Caco-2 (cell line): ENCODE measurements at regions not wholly inside any gene's neighbourhood (a gene's known extent, or its start where the extent isn't known, plus 50 kb on each side); places are given as distances from the start of the nearest gene placed in this dataset.

Experiments
- BruUV-seq: library from RNA; stranded (reverse); fragments of 400-500 nt; replicated peaks from 2 replicates; lab custom pipeline; 2021; lab: Mats Ljungman, UMichigan
- CTCF ChIA-PET: fragments of 300-600 bp; sonication (Branson Sonifier 250); formaldehyde crosslinking; loops from one replicate; lab custom pipeline; 2022; ENCODE audit warnings: antibody characterized with exemption; lab: Charles Lee
- POLR2A ChIA-PET: fragments of 300-600 bp; sonication (Branson Sonifier 250); formaldehyde crosslinking; loops from one replicate; lab custom pipeline; 2022; ENCODE audit warnings: antibody characterized with exemption; lab: Charles Lee
- DNase-seq, 2 experiments: peaks; one replicate each; pipeline versions ENCODE4 v3.0.0 to v3.0.0-alpha.2; 2020 to 2022
- H3K27me3 ChIP-seq: replicated peaks from 2 replicates; pipeline ENCODE4 v1.6.0; 2011; ENCODE audit warnings: low read length; ENCODE audit not compliant: control insufficient read depth, insufficient read depth
- H3K36me3 ChIP-seq: 2 replicates; pipeline ENCODE4 v1.5.1; 2011; ENCODE audit warnings: low read length; ENCODE audit not compliant: control insufficient read depth, insufficient read depth
- H3K4me1 ChIP-seq: fragments of 250-450 bp; sonication (Bioruptor Pico); 2 replicates; pipeline ENCODE4 v1.5.1; 2020; ENCODE audit warnings: mild to moderate bottlenecking
- H3K4me3 ChIP-seq: 2 replicates; pipeline ENCODE4 v1.5.1; 2011; ENCODE audit warnings: low read depth, mild to moderate bottlenecking, control low read depth, low read length
- H3K9me3 ChIP-seq: fragments of 250-450 bp; sonication (Bioruptor Pico); 2 replicates; pipeline ENCODE4 v1.5.1; 2020; ENCODE audit warnings: mild to moderate bottlenecking, moderate library complexity
- H3K27ac Mint-ChIP-seq: one replicate; pipeline ENCODE4 v1.8.0; 2022; ENCODE audit warnings: mixed read lengths; ENCODE audit not compliant: unreplicated experiment
- H3K27me3 Mint-ChIP-seq: one replicate; pipeline ENCODE4 v1.8.0; 2022; ENCODE audit warnings: mixed read lengths; ENCODE audit not compliant: insufficient read depth, unreplicated experiment
- H3K36me3 Mint-ChIP-seq: one replicate; pipeline ENCODE4 v1.8.0; 2022; ENCODE audit warnings: mild to moderate bottlenecking, mixed read lengths; ENCODE audit not compliant: insufficient read depth, unreplicated experiment
- H3K4me1 Mint-ChIP-seq: one replicate; pipeline ENCODE4 v1.8.0; 2022; ENCODE audit warnings: low read depth, mixed read lengths; ENCODE audit not compliant: unreplicated experiment
- H3K4me3 Mint-ChIP-seq: one replicate; pipeline ENCODE4 v1.8.0; 2022; ENCODE audit warnings: mild to moderate bottlenecking, moderate library complexity, mixed read lengths; ENCODE audit not compliant: unreplicated experiment
- H3K9me3 Mint-ChIP-seq: one replicate; pipeline ENCODE4 v1.8.0; 2022; ENCODE audit warnings: mixed read lengths; ENCODE audit not compliant: unreplicated experiment
- CTCF ChIP-seq, 2 experiments: fragments of 200-600 bp in 1 of 2; IDR thresholded peaks; 1 replicate in 1 of 2; 2 replicates in 1 of 2; pipeline versions ENCODE4 v1.5.1 to v1.8.0; 2011 to 2022; ENCODE audit warnings: antibody characterized with exemption in 1 of 2, control low read depth in 1 of 2, inconsistent platforms in 1 of 2, low read depth in 1 of 2, low read length in 1 of 2, mild to moderate bottlenecking in 1 of 2, moderate library complexity in 1 of 2; ENCODE audit not compliant: insufficient read depth in 1 of 2, severe bottlenecking in 1 of 2, unreplicated experiment in 1 of 2
- intact Hi-C: fragments of 100-400 bp; cut with micrococcal nuclease; formaldehyde crosslinking; loops from one replicate; pipeline ENCODE4 v1.10.0; 2022; ENCODE audit not compliant: unreplicated experiment

- TF ChIP-seq CTCF (IDR thresholded peaks at IDR 0.05; ENCODE audit: insufficient read depth in 1 of 2, low read depth in 1 of 2, low read length in 1 of 2, severe bottlenecking in 1 of 2, unreplicated experiment in 1 of 2), result no peak
- ChIA-PET POLR2A (no interaction called here), CTCF (no interaction called here)
- no peaks in the 10 kb centered on the region for H3K9me3 ChIP-seq
- no peaks in the 10 kb centered on the region for H3K27me3 ChIP-seq
- Mint-ChIP-seq H3K9me3 (no peaks in the 10 kb centered on the region), H3K27ac (no peak overlapping the region), H3K27me3 (peaks cover 4% of the 10 kb centered on the region), H3K36me3 (no peaks in the 10 kb centered on the region), H3K4me3 (no peak overlapping the region), H3K4me1 (no peaks in the 10 kb centered on the region)
- BruUV-seq, result no TSS peak
- no peak for DNase-seq
- H3K4me1 ChIP-seq, result no peaks in the 10 kb centered on the region
- intact Hi-C loops, result no loop called here
- H3K36me3 ChIP-seq, result no peaks in the 10 kb centered on the region
- no peak overlapping the region for H3K4me3 ChIP-seq
These were observed 89.9 kb downstream of the SLC24A2 start for GRCh38 chr9:19698960-19699359.

GRCh38 chr9:19694601-19695000 is 94.2 kb downstream of the SLC24A2 start:
- no peaks in the 10 kb centered on the region for H3K4me1 ChIP-seq
- Mint-ChIP-seq H3K27me3 (no peaks in the 10 kb centered on the region), H3K9me3 (no peaks in the 10 kb centered on the region), H3K27ac (no peak overlapping the region), H3K4me1 (no peaks in the 10 kb centered on the region), H3K36me3 (no peaks in the 10 kb centered on the region), H3K4me3 (no peak overlapping the region)
- no peaks in the 10 kb centered on the region for H3K36me3 ChIP-seq
- H3K9me3 ChIP-seq, result no peaks in the 10 kb centered on the region
- no peaks in the 10 kb centered on the region for H3K27me3 ChIP-seq
- ChIA-PET POLR2A (no interaction called here), CTCF (no interaction called here)
- intact Hi-C loops, result no loop called here
- TF ChIP-seq CTCF (IDR thresholded peaks at IDR 0.05; ENCODE audit: insufficient read depth in 1 of 2, low read depth in 1 of 2, low read length in 1 of 2, severe bottlenecking in 1 of 2, unreplicated experiment in 1 of 2), result no peak
- no peak for DNase-seq
- no TSS peak for BruUV-seq
- H3K4me3 ChIP-seq, result no peak overlapping the region

- Histone ChIP-seq H3K4me3 (no peak overlapping the region), H3K4me1 (no peaks in the 10 kb centered on the region), H3K36me3 (no peaks in the 10 kb centered on the region), H3K27me3 (no peaks in the 10 kb centered on the region), H3K9me3 (no peaks in the 10 kb centered on the region)
- intact Hi-C loops, result no loop called here
- no TSS peak for BruUV-seq
- Mint-ChIP-seq H3K36me3 (no peaks in the 10 kb centered on the region), H3K9me3 (no peaks in the 10 kb centered on the region), H3K4me3 (no peak overlapping the region), H3K4me1 (no peaks in the 10 kb centered on the region), H3K27ac (no peak overlapping the region), H3K27me3 (no peaks in the 10 kb centered on the region)
- no peak for DNase-seq
- POLR2A ChIA-PET, result no interaction called here
- no peak for TF ChIP-seq CTCF (IDR thresholded peaks at IDR 0.05; ENCODE audit: insufficient read depth in 1 of 2, low read depth in 1 of 2, low read length in 1 of 2, severe bottlenecking in 1 of 2, unreplicated experiment in 1 of 2)
- CTCF ChIA-PET, result no interaction called here
These were observed 98.7 kb downstream of the SLC24A2 start for GRCh38 chr9:19690128-19690527.
